CD4-positive, alpha-beta T cell treated with Interferon gamma for 1 hour (primary cell): ENCODE measurements at regions not wholly inside any gene's neighbourhood (a gene's known extent, or its start where the extent isn't known, plus 50 kb on each side); places are given as distances from the start of the nearest gene placed in this dataset.

ENCODE experiments used
- DNase-seq: peaks from one replicate; pipeline ENCODE4 v3.0.0-alpha.2; 2020

- no peak for DNase-seq
These were observed 53.9 kb downstream of the FOXL1 start for GRCh38 chr16:86632206-86632605.

GRCh38 chr16:86632944-86633343 is 54.6 kb downstream of the FOXL1 start:
- no peak for DNase-seq

- DNase-seq = no peak
These were observed 55.9 kb downstream of the FOXL1 start for GRCh38 chr16:86634292-86634691.

- DNase-seq = no peak
These were observed 57.0 kb downstream of the FOXL1 start for GRCh38 chr16:86635176-86635876.

GRCh38 chr16:86635926-86636325 is 57.6 kb downstream of the FOXL1 start:
- DNase-seq = no peak

- DNase-seq = no peak
These were observed 59.4 kb downstream of the FOXL1 start for GRCh38 chr16:86637744-86638143.

- DNase-seq = no peak
These were observed 60.3 kb downstream of the FOXL1 start for GRCh38 chr16:86638642-86639041.

- DNase-seq = no peak
These were observed 61.0 kb downstream of the FOXL1 start for GRCh38 chr16:86639354-86639753.

- no peak for DNase-seq
These were observed 62.0 kb downstream of the FOXL1 start for GRCh38 chr16:86640265-86640843.

GRCh38 chr16:86642087-86642486 is 63.7 kb downstream of the FOXL1 start:
- no peak for DNase-seq

GRCh38 chr16:86643671-86644070 is 65.3 kb downstream of the FOXL1 start:
- DNase-seq = no peak

- no peak for DNase-seq
These were observed 69.2 kb downstream of the FOXL1 start for GRCh38 chr16:86647561-86647960.

- DNase-seq = no peak
These were observed 71.5 kb downstream of the FOXL1 start for GRCh38 chr16:86649875-86650274.

- no peak for DNase-seq
These were observed 72.8 kb downstream of the FOXL1 start for GRCh38 chr16:86651013-86651627.

- DNase-seq = no peak
These were observed 73.5 kb downstream of the FOXL1 start for GRCh38 chr16:86651823-86652222.

- no peak for DNase-seq
These were observed 75.1 kb downstream of the FOXL1 start for GRCh38 chr16:86653285-86654006.

- DNase-seq = no peak
These were observed 79.6 kb downstream of the FOXL1 start for GRCh38 chr16:86657972-86658371.

GRCh38 chr16:86660623-86661022 is 82.3 kb downstream of the FOXL1 start:
- DNase-seq = no peak

- no peak for DNase-seq
These were observed 83.4 kb downstream of the FOXL1 start for GRCh38 chr16:86661706-86662105.

GRCh38 chr16:86662195-86662594 is 83.8 kb downstream of the FOXL1 start:
- no peak for DNase-seq

- no peak for DNase-seq
These were observed 84.4 kb downstream of the FOXL1 start for GRCh38 chr16:86662740-86663139.

- no peak for DNase-seq
These were observed 85.6 kb downstream of the FOXL1 start for GRCh38 chr16:86663685-86664521.
